Heart left ventricle (tissue), 13 donors: ENCODE measurements at regions not wholly inside any gene's neighbourhood (a gene's known extent, or its start where the extent isn't known, plus 50 kb on each side); places are given as distances from the start of the nearest gene placed in this dataset.

Experiments used
- POLR2A ChIP-seq, 2 donors: fragments of 450-650 bp; IDR thresholded peaks; one replicate each; pipeline ENCODE4 v1.6.1; 2017; ENCODE audit warnings: antibody characterized with exemption in 2 of 2, mild to moderate bottlenecking in 2 of 2, moderate library complexity in 2 of 2
- TF ChIP-seq, protein P1 (sequence below), 12 donors: fragments of 200-600 bp; sonication (generic) in 4 of 12; IDR thresholded peaks; one replicate each; pipeline versions ENCODE4 v1.5.0 to v1.8.0; 2018 to 2022; ENCODE audit warnings: antibody characterized with exemption in 12 of 12, mild to moderate bottlenecking in 5 of 12
- donor health status: ischemic (EF 13 %, LVEDD 7.1; RV severe dilation, severe dysfunction).
- donor health status: DM: no; HTN: yes; CAD: no.
- donor health status: DM: no; HTN: no; CAD: no.
- donor health status: ischemic (EF 25% LVEDD 6.9; RV normal size, moderate dysfunction).
- donor health status: ischemic (EF 25% LVEDD 5.7; RV mildly dilated, moderate dysfunction).
- donor health status: ischemic (EF 35%, LVEDD 5.7; RV mildly dilated, moderate dysfunction).
- donor health status: nonischemic (EF 11% LVEDD 7.7; RV severe dilation, severe dysfunction).
- donor health status: DM: yes; HTN: yes; CAD: no.
- donor health status: PGD.
- donor health status: ischemic (EF 29% LVEDD 5.4; RV normal size, mild dysfunction).
- donor health status: nonischemic (EF 23%, LVEDD 6.1; RV moderate dilation, normal function).

DNA sequence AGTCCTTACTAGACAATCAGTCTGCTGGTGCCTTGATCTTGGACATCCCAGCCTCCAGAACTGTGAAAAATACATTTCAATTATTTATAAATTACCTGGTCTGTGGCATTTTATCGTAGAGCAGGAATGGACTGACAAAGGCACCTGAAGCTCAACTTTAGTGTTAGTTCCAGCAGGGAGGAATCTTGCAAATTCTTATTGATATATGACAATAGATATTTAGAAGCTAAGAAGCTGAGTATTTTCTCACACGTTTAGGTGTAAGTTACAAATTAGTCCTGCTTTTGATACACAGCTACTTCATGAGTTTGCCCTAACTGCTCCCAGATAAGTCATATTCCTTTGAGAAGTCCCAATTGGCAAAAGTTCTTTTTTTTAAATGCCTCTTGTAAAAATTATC, 138.0 kb upstream of the ZNF217 start:
- TF ChIP-seq, protein P1, sequence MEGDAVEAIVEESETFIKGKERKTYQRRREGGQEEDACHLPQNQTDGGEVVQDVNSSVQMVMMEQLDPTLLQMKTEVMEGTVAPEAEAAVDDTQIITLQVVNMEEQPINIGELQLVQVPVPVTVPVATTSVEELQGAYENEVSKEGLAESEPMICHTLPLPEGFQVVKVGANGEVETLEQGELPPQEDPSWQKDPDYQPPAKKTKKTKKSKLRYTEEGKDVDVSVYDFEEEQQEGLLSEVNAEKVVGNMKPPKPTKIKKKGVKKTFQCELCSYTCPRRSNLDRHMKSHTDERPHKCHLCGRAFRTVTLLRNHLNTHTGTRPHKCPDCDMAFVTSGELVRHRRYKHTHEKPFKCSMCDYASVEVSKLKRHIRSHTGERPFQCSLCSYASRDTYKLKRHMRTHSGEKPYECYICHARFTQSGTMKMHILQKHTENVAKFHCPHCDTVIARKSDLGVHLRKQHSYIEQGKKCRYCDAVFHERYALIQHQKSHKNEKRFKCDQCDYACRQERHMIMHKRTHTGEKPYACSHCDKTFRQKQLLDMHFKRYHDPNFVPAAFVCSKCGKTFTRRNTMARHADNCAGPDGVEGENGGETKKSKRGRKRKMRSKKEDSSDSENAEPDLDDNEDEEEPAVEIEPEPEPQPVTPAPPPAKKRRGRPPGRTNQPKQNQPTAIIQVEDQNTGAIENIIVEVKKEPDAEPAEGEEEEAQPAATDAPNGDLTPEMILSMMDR (IDR thresholded peaks at IDR 0.05) = no peak
- no peak for TF ChIP-seq POLR2A (IDR thresholded peaks at IDR 0.05)
